Gastroesophageal sphincter (tissue), 4 donors: ENCODE measurements at regions not wholly inside any gene's neighbourhood (a gene's known extent, or its start where the extent isn't known, plus 50 kb on each side); places are given as distances from the start of the nearest gene placed in this dataset.

Source experiments
- ATAC-seq: fragments of 150-250 bp; one replicate; pipeline ENCODE4 v1.9.1; 2016; ENCODE audit warnings: mild to moderate bottlenecking, moderate library complexity
- H3K27ac ChIP-seq, 4 donors: fragments of 200-600 bp; sonication (generic) in 3 of 4; 1 replicate in 3 of 4; 2 replicates in 1 of 4; pipeline ENCODE4 v1.5.1; 2016 to 2019
- H3K27me3 ChIP-seq: fragments of 200-600 bp; sonication (generic); one replicate; pipeline ENCODE4 v1.5.1; 2019
- H3K36me3 ChIP-seq, 2 donors: fragments of 200-600 bp; sonication (generic); one replicate each; pipeline ENCODE4 v1.5.1; 2019; ENCODE audit warnings: control low read depth in 1 of 2
- H3K4me1 ChIP-seq, 3 donors: fragments of 200-600 bp; sonication (generic); 1 replicate in 2 of 3; 2 replicates in 1 of 3; pipeline ENCODE4 v1.5.1; 2016 to 2019; ENCODE audit warnings: control low read depth in 2 of 3
- H3K4me3 ChIP-seq, 2 donors: fragments of 200-600 bp; sonication (generic); one replicate each; pipeline ENCODE4 v1.5.1; 2019; ENCODE audit warnings: mild to moderate bottlenecking in 1 of 2, moderate library complexity in 1 of 2
- H3K9me3 ChIP-seq, 3 donors: fragments of 200-600 bp; sonication (generic); one replicate each; pipeline ENCODE4 v1.5.1; 2017 to 2019; ENCODE audit warnings: control low read depth in 2 of 3
- CTCF ChIP-seq, 4 experiments: fragments of 200-600 bp in 2 of 4; fragments of 450-650 bp in 2 of 4; sonication (generic) in 1 of 4; IDR thresholded peaks; one replicate each; pipeline ENCODE4 v1.5.1; 2017 to 2019; ENCODE audit warnings: antibody characterized with exemption in 4 of 4, mild to moderate bottlenecking in 2 of 4, moderate library complexity in 2 of 4
- EP300 ChIP-seq: sonication (generic); formaldehyde crosslinking; IDR thresholded peaks from one replicate; pipeline ENCODE4 v1.6.1; 2017; ENCODE audit warnings: antibody characterized with exemption, mild to moderate bottlenecking
- POLR2A ChIP-seq, 2 donors: fragments of 450-650 bp; IDR thresholded peaks; one replicate each; pipeline ENCODE4 v1.6.1; 2017; ENCODE audit warnings: antibody characterized with exemption in 2 of 2, mild to moderate bottlenecking in 2 of 2, moderate library complexity in 1 of 2
- POLR2AphosphoS5 ChIP-seq: sonication (generic); formaldehyde crosslinking; IDR thresholded peaks from one replicate; pipeline ENCODE4 v1.6.1; 2017; ENCODE audit warnings: antibody characterized with exemption
- WGBS, 2 donors: methylation state at CpG; one replicate each; pipeline ENCODE4 v1.1.5; 2018; ENCODE audit warnings: low coverage in 1 of 2; 5-methylcytosine and 5-hydroxymethylcytosine counted together

GRCh38 chr4:35772291-35772690 lies 472.0 kb downstream of the ARAP2 start:
- no peaks in the 10 kb centered on the region for H3K27me3 ChIP-seq
- H3K4me1 ChIP-seq, result no peaks in the 10 kb centered on the region
- no peaks in the 10 kb centered on the region for H3K36me3 ChIP-seq
- WGBS, 2 donors, result 60 to 80% methylated on average over 1 to 2 of the region's 2 CpGs
- H3K9me3 ChIP-seq, result no peaks in the 10 kb centered on the region
- H3K27ac ChIP-seq, result no peak overlapping the region
- no peak for TF ChIP-seq EP300
- H3K4me3 ChIP-seq, result no peak overlapping the region
- ATAC-seq, result no peak

GRCh38 chr4:35789899-35790574 lies 454.3 kb downstream of the ARAP2 start:
- no peak for ATAC-seq
- Histone ChIP-seq H3K27me3 (no peaks in the 10 kb centered on the region), H3K36me3 (no peaks in the 10 kb centered on the region), H3K4me1 (no peaks in the 10 kb centered on the region), H3K27ac (no peak overlapping the region), H3K9me3 (no peaks in the 10 kb centered on the region), H3K4me3 (no peak overlapping the region)
- 46% methylated on average over 1 of the region's 1 CpG; no CpG with 5 or more reads in 1 of the 2 donors for WGBS, 2 donors
- no peak for TF ChIP-seq POLR2AphosphoS5
- no peak for TF ChIP-seq EP300
- TF ChIP-seq POLR2A (IDR thresholded peaks at IDR 0.05), result no peak
- no peak for TF ChIP-seq CTCF (IDR thresholded peaks at IDR 0.05)

- TF ChIP-seq CTCF (IDR thresholded peaks at IDR 0.05), result no peak
- no peak for TF ChIP-seq POLR2A (IDR thresholded peaks at IDR 0.05)
- no peak for TF ChIP-seq EP300
- no peak for TF ChIP-seq POLR2AphosphoS5
- H3K4me3 ChIP-seq, result no peak overlapping the region
- no peaks in the 10 kb centered on the region for H3K36me3 ChIP-seq
- no peak for ATAC-seq
- 75 to 82% methylated on average over 1 of the region's 1 CpG for WGBS, 2 donors
- H3K27me3 ChIP-seq, result no peaks in the 10 kb centered on the region
- H3K4me1 ChIP-seq, result no peaks in the 10 kb centered on the region
- H3K9me3 ChIP-seq, result peaks cover 0 to 5% (median 0%) of the 10 kb centered on the region in 3 donors
- no peak overlapping the region for H3K27ac ChIP-seq
Measured at GRCh38 chr4:35793045-35793722, 451.1 kb downstream of the ARAP2 start.

GRCh38 chr4:35793766-35794165 lies 450.5 kb downstream of the ARAP2 start:
- Histone ChIP-seq H3K27me3 (no peaks in the 10 kb centered on the region), H3K4me1 (no peaks in the 10 kb centered on the region), H3K27ac (no peak overlapping the region), H3K36me3 (no peaks in the 10 kb centered on the region), H3K9me3 (peaks cover 0 to 5% (median 0%) of the 10 kb centered on the region in 3 donors), H3K4me3 (no peak overlapping the region)
- WGBS, 2 donors, result 71 to 90% methylated on average over 1 of the region's 1 CpG
- no peak for TF ChIP-seq POLR2A (IDR thresholded peaks at IDR 0.05)
- ATAC-seq, result no peak

- Histone ChIP-seq H3K9me3 (peaks cover 0 to 5% (median 0%) of the 10 kb centered on the region in 3 donors), H3K27ac (no peak overlapping the region), H3K27me3 (no peaks in the 10 kb centered on the region), H3K4me1 (no peaks in the 10 kb centered on the region), H3K4me3 (no peak overlapping the region), H3K36me3 (no peaks in the 10 kb centered on the region)
- TF ChIP-seq CTCF (IDR thresholded peaks at IDR 0.05), result no peak
- no peak for TF ChIP-seq POLR2A (IDR thresholded peaks at IDR 0.05)
- no peak for ATAC-seq
- WGBS, 2 donors, result 55 to 83% methylated on average over 1 to 2 of the region's 5 CpGs
Measured at GRCh38 chr4:35800669-35801068, 443.6 kb downstream of the ARAP2 start.

- TF ChIP-seq POLR2AphosphoS5 (no peak), CTCF (IDR thresholded peaks at IDR 0.05) (no peak), EP300 (no peak), POLR2A (IDR thresholded peaks at IDR 0.05) (no peak)
- no peaks in the 10 kb centered on the region for H3K9me3 ChIP-seq
- no peaks in the 10 kb centered on the region for H3K36me3 ChIP-seq
- H3K27ac ChIP-seq, result no peak overlapping the region
- 80% methylated on average over 1 of the region's 2 CpGs; no CpG with 5 or more reads in 1 of the 2 donors for WGBS, 2 donors
- no peaks in the 10 kb centered on the region for H3K27me3 ChIP-seq
- no peaks in the 10 kb centered on the region for H3K4me1 ChIP-seq
- no peak overlapping the region for H3K4me3 ChIP-seq
- no peak for ATAC-seq
Measured at GRCh38 chr4:35802644-35803043, 441.7 kb downstream of the ARAP2 start.
